ENCODE measurements at regions not wholly inside any gene's neighbourhood (a gene's known extent, or its start where the extent isn't known, plus 50 kb on each side); places are given as distances from the start of the nearest gene placed in this dataset.

- DNase-seq (ENCODE audit: low read depth in 1 of 2, low spot score in 2 of 2) (no peak), FAIRE-seq (no peak)
- H4K5ac ChIP-seq (ENCODE audit: insufficient read length, low read depth, low read length) = no peak overlapping the region
- H3K27ac ChIP-seq (ENCODE audit: low read depth, low read length) = no peak overlapping the region
- POLR2A ChIA-PET (ENCODE audit: partially characterized antibody) = no interaction called here
- no peak overlapping the region for H3K56ac ChIP-seq (replicated peaks; ENCODE audit: insufficient read length, low read depth, low read length)
- H2BK15ac ChIP-seq (ENCODE audit: low read length) = no peak overlapping the region
- H2BK5ac ChIP-seq (ENCODE audit: low read depth, low read length) = no peak overlapping the region
- no peak overlapping the region for H3K9ac ChIP-seq (replicated peaks in 1 of 4; ENCODE audit: extremely low read depth in 1 of 4, low read depth in 3 of 4, low read length in 3 of 4)
- no peak overlapping the region for H2AFZ ChIP-seq (ENCODE audit: low read length)
- no peak overlapping the region for H4K91ac ChIP-seq (replicated peaks; ENCODE audit: insufficient read length, low read length)
- no peaks in the 10 kb centered on the region for H3K79me2 ChIP-seq (ENCODE audit: control insufficient read depth in 1 of 2, insufficient read depth in 2 of 2, low read length in 2 of 2)
- H3K36me3 ChIP-seq (ENCODE audit: control insufficient read depth in 2 of 4, insufficient read depth in 4 of 4, low read length in 3 of 4) = peaks cover 0 to 3% (median 0%) of the 10 kb centered on the region in 4 experiments; a peak in 1 of 8 replicates
- no peak overlapping the region for H3K14ac ChIP-seq (ENCODE audit: insufficient read length)
- H3K9me3 ChIP-seq (ENCODE audit: insufficient read depth in 2 of 2, low read depth in 1 of 2, low read length in 1 of 2) = peaks cover 0 to 7% of the 10 kb centered on the region in 2 experiments; a peak in 2 of 4 replicates
- no peaks in the 10 kb centered on the region for H4K20me1 ChIP-seq (replicated peaks in 1 of 2; ENCODE audit: control insufficient read depth in 1 of 2, insufficient read depth in 2 of 2, low read length in 2 of 2)
- H3K4me3 ChIP-seq (ENCODE audit: extremely low read depth in 1 of 4, insufficient read depth in 2 of 4, low read depth in 3 of 4, low read length in 4 of 4) = no peak overlapping the region
- CTCF ChIA-PET (ENCODE audit: partially characterized antibody) = interaction anchor here (0.9 to 1.7 kb wide), 2 partner anchors 8 to 86 kb away, joined by 4 to 5 read pairs; no protein-coding TSS in a partner anchor
- 87% methylated on average over 7 of the region's 7 CpGs; no CpG with 5 or more reads in 1 of the 2 experiments for WGBS, 2 experiments (ENCODE audit: extremely low coverage in 1 of 2, insufficient coverage in 1 of 2, insufficient read length in 1 of 2, insufficient replicate concordance in 2 of 2, low coverage in 1 of 2, low lambda C conversion rate in 2 of 2, missing lambda C conversion rate in 1 of 2)
- no peak overlapping the region for H3K18ac ChIP-seq (ENCODE audit: extremely low read depth, low read length)
- no peaks in the 10 kb centered on the region for H3K79me1 ChIP-seq (ENCODE audit: low read depth, low read length)
- no peak overlapping the region for H3K4me2 ChIP-seq (ENCODE audit: insufficient read depth in 1 of 2, low read depth in 2 of 2, low read length in 2 of 2)
- no peaks in the 10 kb centered on the region for H3K23me2 ChIP-seq (ENCODE audit: low read depth, low read length)
- no peak overlapping the region for H2BK20ac ChIP-seq (ENCODE audit: low read length)
- H2BK120ac ChIP-seq (replicated peaks; ENCODE audit: low read depth, low read length) = no peak overlapping the region
- no peak overlapping the region for H4K8ac ChIP-seq (ENCODE audit: extremely low read depth, insufficient read depth, low read length)
- H2BK12ac ChIP-seq (ENCODE audit: low read depth, low read length) = no peak overlapping the region
- H3K23ac ChIP-seq (ENCODE audit: insufficient read length) = no peak overlapping the region
- H3K4me1 ChIP-seq (replicated peaks in 1 of 4; ENCODE audit: control insufficient read depth in 3 of 4, insufficient read depth in 4 of 4, low read length in 3 of 4) = no peaks in the 10 kb centered on the region
- H3K27me3 ChIP-seq (replicated peaks in 1 of 4; ENCODE audit: control insufficient read depth in 3 of 4, extremely low read depth in 1 of 4, insufficient read depth in 3 of 4, low read length in 3 of 4) = no peaks in the 10 kb centered on the region
- no peak overlapping the region for H3K4ac ChIP-seq (replicated peaks; ENCODE audit: insufficient read length, low read depth, low read length)
- no peak overlapping the region for H2AK5ac ChIP-seq (ENCODE audit: low read depth, low read length)
- TF ChIP-seq POU5F1 (IDR thresholded peaks at IDR 0.05; ENCODE audit: low read depth, low read length) (no peak), CBX8 (IDR thresholded peaks at IDR 0.05; ENCODE audit: borderline replicate concordance, low read depth, low read length) (no peak), KDM1A (IDR thresholded peaks at IDR 0.05; ENCODE audit: borderline replicate concordance, low read length) (no peak), TBP (IDR thresholded peaks at IDR 0.05; ENCODE audit: low read depth, low read length) (no peak), BCL11A (IDR thresholded peaks at IDR 0.05; ENCODE audit: low read depth in 2 of 2, low read length in 2 of 2) (no peak), RNF2 (IDR thresholded peaks at IDR 0.05; ENCODE audit: borderline replicate concordance, low read depth, low read length, missing control alignments, poor library complexity, severe bottlenecking) (no peak), SRF (IDR thresholded peaks at IDR 0.05; ENCODE audit: low read depth, low read length) (no peak)
- TF ChIP-seq, protein P1, sequence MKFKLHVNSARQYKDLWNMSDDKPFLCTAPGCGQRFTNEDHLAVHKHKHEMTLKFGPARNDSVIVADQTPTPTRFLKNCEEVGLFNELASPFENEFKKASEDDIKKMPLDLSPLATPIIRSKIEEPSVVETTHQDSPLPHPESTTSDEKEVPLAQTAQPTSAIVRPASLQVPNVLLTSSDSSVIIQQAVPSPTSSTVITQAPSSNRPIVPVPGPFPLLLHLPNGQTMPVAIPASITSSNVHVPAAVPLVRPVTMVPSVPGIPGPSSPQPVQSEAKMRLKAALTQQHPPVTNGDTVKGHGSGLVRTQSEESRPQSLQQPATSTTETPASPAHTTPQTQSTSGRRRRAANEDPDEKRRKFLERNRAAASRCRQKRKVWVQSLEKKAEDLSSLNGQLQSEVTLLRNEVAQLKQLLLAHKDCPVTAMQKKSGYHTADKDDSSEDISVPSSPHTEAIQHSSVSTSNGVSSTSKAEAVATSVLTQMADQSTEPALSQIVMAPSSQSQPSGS (IDR thresholded peaks at IDR 0.05; ENCODE audit: low read length) = no peak
These were observed 171.3 kb downstream of the PSAT1 start for GRCh38 chr9:78468231-78468630.
